HG02571 (cell line): ENCODE measurements at regions not wholly inside any gene's neighbourhood (a gene's known extent, or its start where the extent isn't known, plus 50 kb on each side); places are given as distances from the start of the nearest gene placed in this dataset.

Source experiments
- ATAC-seq: cut with Tn5 transposase; IDR thresholded peaks from one replicate; pipeline ENCODE4 v1.9.1; 2021; ENCODE audit warnings: mild to moderate bottlenecking, moderate library complexity; ENCODE audit not compliant: unreplicated experiment

- ATAC-seq, result no peak
Measured at GRCh38 chr4:182188622-182189021, 54.6 kb upstream of the TENM3 start.

GRCh38 chr4:182189103-182189878, 53.9 kb upstream of the TENM3 start:
- ATAC-seq, result no peak

GRCh38 chr4:182190306-182190705, 52.9 kb upstream of the TENM3 start:
- no peak for ATAC-seq

- ATAC-seq, result no peak
Measured at GRCh38 chr4:182192511-182193181, 50.6 kb upstream of the TENM3 start.

GRCh38 chr4:182193311-182193710, 49.9 kb upstream of the TENM3 start:
- ATAC-seq, result no peak
